ENCODE measurements at regions not wholly inside any gene's neighbourhood (a gene's known extent, or its start where the extent isn't known, plus 50 kb on each side); places are given as distances from the start of the nearest gene placed in this dataset.

- TF ChIP-seq EZH2phosphoT487 (IDR thresholded peaks at IDR 0.05; ENCODE audit: borderline replicate concordance) (no peak), CTCF (conservative IDR thresholded peaks at IDR 0.05; ENCODE audit: low read length) (no peak)
These were observed 64.4 kb upstream of the ARAP3 start for GRCh38 chr5:141746395-141746794.
